ENCODE measurements at regions not wholly inside any gene's neighbourhood (a gene's known extent, or its start where the extent isn't known, plus 50 kb on each side); places are given as distances from the start of the nearest gene placed in this dataset.

DNA sequence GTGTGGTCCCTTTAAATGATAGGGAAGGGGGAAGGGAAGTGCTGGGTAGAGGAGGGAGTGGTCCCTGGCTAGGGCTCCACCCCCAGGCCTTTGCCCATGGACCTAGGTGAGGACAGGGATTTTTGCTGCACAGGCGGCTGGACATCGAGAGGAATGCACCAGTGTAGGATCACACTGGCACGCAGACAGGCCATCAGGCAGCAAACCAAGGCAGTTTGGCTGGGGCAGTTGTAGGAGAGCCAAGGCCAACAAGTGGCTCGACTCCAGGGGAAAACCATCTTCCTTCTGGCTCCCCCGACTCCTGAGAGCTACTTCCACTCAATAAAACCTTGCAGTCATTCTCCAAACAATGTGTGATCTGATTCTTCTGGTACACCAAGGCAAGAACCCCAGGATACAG is 402.0 kb upstream of the LRRTM1 start:
- Histone ChIP-seq H3K36me3 (ENCODE audit: insufficient read depth, low read length) (no peaks in the 10 kb centered on the region), H3K79me2 (ENCODE audit: control insufficient read depth, insufficient read depth, low read length, unreplicated experiment) (no peaks in the 10 kb centered on the region), H3K27ac (ENCODE audit: low read depth, low read length) (no peak overlapping the region), H3K27me3 (ENCODE audit: insufficient read depth, low read length) (no peaks in the 10 kb centered on the region), H2AFZ (ENCODE audit: low read length, unreplicated experiment) (no peak overlapping the region), H3K4me1 (ENCODE audit: control insufficient read depth, insufficient read depth, low read length, unreplicated experiment) (no peaks in the 10 kb centered on the region), H3K4me3 (ENCODE audit: low read depth, low read length) (no peak overlapping the region)

- no peaks in the 10 kb centered on the region for H3K79me2 ChIP-seq (ENCODE audit: control insufficient read depth, insufficient read depth, low read length, unreplicated experiment)
- no peaks in the 10 kb centered on the region for H3K27me3 ChIP-seq (ENCODE audit: insufficient read depth, low read length)
- no peak overlapping the region for H3K27ac ChIP-seq (ENCODE audit: low read depth, low read length)
- no peak overlapping the region for H3K4me3 ChIP-seq (ENCODE audit: low read depth, low read length)
- H3K4me1 ChIP-seq (ENCODE audit: control insufficient read depth, insufficient read depth, low read length, unreplicated experiment) = no peaks in the 10 kb centered on the region
- no peak overlapping the region for H2AFZ ChIP-seq (ENCODE audit: low read length, unreplicated experiment)
- H3K36me3 ChIP-seq (ENCODE audit: insufficient read depth, low read length) = no peaks in the 10 kb centered on the region
Observed at GRCh38 chr2:80703532-80703931, 399.0 kb upstream of the LRRTM1 start.

- no peak overlapping the region for H3K4me3 ChIP-seq (ENCODE audit: low read depth, low read length)
- H3K4me1 ChIP-seq (ENCODE audit: control insufficient read depth, insufficient read depth, low read length, unreplicated experiment) = no peaks in the 10 kb centered on the region
- H3K27me3 ChIP-seq (ENCODE audit: insufficient read depth, low read length) = no peaks in the 10 kb centered on the region
- H3K36me3 ChIP-seq (ENCODE audit: insufficient read depth, low read length) = no peaks in the 10 kb centered on the region
- H2AFZ ChIP-seq (ENCODE audit: low read length, unreplicated experiment) = no peak overlapping the region
- no peak overlapping the region for H3K27ac ChIP-seq (ENCODE audit: low read depth, low read length)
- H3K79me2 ChIP-seq (ENCODE audit: control insufficient read depth, insufficient read depth, low read length, unreplicated experiment) = no peaks in the 10 kb centered on the region
Observed at GRCh38 chr2:80700961-80701360, 396.4 kb upstream of the LRRTM1 start.
